ENCODE measurements at regions not wholly inside any gene's neighbourhood (a gene's known extent, or its start where the extent isn't known, plus 50 kb on each side); places are given as distances from the start of the nearest gene placed in this dataset.

DNA sequence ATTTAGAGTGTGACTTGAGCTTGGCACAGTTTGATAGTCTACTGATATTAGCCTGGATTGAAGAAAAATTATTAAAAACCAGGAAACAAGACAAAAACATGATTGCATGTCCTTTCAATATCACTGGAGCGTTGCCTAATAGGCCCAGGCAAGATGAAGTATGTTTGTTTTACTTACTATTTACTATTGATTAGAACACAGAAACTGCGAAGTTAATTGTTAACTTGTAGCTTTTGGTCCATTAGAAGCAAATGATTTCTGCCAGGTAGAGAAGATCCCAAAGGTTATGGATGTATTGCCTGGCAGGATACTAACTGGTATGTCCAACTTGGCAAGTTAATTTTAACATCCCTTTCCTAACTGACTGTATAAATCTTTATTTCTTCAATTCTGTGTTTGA lies 268.9 kb downstream of the ETNK1 start:
- intact Hi-C loops (cut with micrococcal nuclease) = no loop called here

DNA sequence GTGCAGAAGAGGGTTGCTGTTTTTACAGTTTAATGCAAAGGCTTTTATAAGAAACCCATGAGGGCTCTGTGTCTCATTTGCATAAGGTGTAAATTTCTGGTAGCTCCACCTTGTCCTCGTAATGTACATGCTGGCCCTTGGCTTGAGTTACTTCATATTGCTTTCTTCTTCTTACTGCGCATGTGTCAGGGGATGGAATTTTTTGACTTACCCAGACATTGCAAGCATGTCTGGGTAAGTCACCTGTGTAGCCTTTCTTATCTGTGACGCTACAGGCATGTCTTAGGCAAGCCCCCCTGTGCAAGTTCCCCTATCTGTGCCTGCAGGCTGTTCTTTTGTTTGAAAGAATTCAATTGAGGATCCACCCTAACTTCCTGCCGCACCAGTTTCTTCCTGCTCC lies 274.2 kb downstream of the ETNK1 start:
- intact Hi-C loops (cut with micrococcal nuclease) = no loop called here

DNA sequence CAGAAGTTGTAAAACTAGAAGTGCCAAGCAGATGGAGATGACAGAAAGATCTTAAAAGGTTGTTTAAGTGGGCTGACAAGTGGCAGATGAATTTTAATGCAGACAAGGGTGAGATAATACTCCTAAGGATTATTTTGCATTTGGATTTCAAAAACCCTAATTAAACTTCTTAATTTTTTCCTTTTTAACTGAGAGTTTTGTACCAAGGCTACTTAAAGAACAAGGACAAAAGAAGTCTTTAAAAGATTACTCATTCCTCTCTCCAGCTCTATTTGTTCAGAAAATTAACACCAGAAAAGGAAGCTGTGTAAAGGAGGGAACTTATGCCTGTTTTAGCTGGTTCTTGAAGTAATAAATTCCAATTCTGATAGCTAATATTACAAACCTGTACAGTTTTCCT lies 275.4 kb downstream of the ETNK1 start:
- intact Hi-C loops (cut with micrococcal nuclease) = no loop called here

DNA sequence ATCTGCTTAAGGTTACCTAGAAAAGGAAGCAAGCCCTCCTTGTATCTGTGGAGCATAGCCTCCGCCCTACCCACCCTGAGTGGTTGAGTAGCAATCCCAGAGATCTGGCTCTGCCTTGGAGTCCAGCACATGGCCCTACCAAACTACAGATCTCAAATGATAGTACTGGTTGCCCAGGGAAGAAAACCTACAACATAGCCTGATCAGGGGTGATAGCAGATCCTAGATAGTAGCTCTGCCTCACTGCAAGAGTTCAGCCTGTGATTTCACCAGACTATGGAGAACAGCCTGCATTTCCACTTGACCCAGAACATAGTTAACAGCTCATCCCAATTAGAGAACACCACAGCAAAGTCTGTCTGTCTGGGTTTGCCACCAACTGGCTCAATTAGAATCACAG lies 279.5 kb downstream of the ETNK1 start:
- intact Hi-C loops (cut with micrococcal nuclease) = no loop called here

DNA sequence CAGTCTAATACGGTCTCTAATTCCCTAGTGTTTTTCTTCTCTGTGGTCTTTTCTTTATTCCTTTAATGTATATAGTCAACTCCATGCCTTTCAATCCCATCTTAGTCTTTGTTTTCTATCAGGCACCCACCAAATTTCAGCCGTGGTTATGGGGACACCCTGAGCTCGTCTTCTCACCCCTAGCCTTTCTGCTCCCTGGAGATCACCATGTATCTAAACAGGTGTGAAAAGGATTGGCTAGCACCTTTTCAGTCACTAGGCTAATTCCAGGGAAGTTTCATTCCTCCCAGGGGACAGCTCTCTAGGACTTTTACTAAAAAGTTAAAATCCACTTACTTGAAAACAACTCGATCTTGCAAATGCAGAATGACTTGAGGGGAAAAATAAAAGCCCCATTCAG lies 291.3 kb downstream of the ETNK1 start:
- intact Hi-C loops (cut with micrococcal nuclease) = no loop called here

DNA sequence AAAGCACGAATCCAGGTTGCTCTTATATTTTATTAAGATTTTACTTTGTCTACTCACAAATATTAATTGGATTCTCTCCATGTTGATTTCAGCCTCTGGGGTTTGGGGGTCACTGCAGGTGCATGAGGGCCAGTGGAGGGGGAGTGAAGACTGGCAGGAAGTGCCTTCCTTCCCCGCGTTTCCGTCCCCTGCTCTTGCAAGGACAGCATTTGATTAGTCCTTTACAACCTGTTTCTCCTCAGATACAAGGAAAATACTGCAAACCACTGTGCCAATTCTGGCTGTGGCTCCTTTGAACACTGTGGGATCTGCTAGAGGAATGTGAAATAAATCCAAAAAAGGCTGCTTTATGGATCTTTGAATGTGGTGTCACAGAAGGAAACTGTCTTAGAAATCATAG lies 291.8 kb downstream of the ETNK1 start:
- intact Hi-C loops (cut with micrococcal nuclease) = no loop called here

DNA sequence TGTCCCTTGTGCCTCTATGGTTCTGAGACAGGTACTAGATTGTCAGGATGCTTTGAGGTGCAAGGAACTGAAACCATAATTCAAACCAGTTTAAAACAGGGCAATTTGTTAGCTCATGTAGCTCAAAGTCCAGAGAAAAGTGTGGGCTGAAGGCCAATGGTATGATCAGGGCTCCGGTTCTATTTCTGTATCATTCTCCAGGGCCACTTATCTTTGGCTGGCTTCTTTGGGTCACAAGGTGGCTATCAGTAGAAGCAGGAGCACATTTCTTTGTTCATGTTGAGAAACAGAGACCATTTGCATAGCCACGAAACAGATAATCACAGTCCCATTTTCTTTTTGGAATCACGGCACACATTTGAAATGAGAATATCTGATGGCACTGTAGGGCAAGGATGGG lies 294.9 kb downstream of the ETNK1 start:
- intact Hi-C loops (cut with micrococcal nuclease) = no loop called here

DNA sequence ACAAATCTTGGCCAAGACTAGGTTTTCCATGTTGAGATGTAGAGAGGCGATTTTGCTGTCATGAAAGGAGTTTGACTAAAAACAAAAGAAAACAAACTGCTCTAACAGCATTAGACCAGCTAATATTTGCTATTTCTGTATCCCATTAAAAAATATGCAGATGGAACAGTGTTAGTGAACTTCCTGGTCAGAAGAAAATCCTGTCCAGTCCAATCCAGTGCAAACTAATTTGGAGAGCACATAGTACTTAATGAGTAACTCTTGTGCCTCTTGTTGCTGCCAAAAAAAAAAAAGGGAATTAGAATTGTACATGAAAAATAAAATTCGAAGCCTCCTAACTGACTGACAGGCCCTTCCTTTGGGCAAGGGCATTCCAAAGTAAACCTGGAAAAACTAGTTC lies 298.8 kb downstream of the ETNK1 start:
- intact Hi-C loops (cut with micrococcal nuclease) = no loop called here

DNA sequence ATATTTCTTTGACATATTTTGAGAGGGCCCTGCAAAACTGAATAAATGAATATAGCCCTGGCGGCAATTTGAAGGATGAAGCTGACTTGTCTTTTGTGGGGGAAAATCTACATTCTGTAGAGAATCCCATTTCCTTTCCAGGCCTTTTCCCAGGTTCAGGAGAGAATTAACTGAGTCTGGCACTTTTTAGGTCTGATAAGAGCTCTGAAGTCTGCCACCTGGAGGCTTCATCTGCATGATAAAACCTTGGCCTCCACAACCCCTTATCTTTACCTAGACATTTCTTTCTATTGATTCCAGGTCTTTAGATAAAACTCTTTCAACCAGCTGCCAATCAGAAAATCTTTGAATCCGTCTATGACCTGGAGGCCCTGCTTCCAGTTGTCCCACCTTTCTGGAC lies 299.4 kb downstream of the ETNK1 start:
- intact Hi-C loops (cut with micrococcal nuclease) = no loop called here

DNA sequence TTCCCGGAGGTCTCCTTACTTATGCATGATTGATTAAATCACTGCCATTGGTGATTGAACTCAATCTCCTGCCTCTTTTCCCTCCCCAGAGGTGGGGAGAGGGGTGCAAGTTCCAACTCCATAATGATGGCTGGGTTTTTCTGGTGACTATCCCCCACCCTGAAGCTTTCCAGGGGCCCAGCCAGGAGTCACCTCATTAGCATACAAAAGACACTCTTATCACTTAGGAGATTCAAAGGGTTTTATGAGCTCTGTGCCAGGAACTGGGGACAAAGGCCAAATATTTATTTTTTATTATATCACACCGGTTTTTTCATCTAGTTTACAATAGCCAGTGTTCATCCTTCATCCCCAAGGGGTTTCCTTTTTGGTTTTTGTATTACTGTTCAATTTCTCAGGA lies 300.7 kb downstream of the ETNK1 start:
- intact Hi-C loops (cut with micrococcal nuclease) = no loop called here

DNA sequence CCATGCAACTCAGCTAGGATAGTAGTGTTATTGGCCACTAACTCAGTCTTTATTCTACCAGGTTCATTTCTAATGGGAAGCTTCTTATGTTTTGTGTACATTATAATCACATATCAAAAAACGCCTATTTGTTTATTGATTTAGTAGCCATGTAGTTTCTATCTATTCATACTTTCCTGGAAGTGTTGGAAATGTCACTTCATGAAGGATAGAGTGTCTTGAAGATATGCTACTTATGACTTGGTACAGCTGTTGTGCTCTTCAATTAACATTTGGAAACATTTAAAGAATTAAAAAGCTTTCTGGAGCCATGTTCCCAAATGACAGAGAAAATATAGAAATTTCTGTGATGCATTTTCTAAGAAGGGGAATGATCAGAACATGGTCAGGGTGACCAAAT lies 307.5 kb downstream of the ETNK1 start:
- intact Hi-C loops (cut with micrococcal nuclease) = no loop called here

DNA sequence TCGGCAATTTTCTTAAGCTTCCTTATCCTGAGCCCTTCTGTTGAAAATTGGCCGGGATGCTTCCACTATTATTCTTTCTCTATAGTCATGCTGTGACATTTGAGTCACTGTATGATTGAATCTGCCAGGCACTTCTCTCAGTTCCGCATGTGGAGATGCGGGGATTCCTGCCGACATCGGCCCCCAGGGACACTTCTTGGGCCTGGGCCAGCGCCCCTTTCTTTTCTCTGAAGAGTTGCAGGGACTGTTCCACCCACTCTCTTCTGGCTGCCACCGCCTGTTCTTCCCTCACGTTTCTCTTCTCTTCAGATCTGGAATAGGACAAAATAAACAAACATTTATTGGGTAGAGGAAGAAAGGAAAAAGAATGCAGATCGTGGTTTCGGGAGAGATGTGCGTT lies 310.1 kb downstream of the ETNK1 start:
- intact Hi-C loops (cut with micrococcal nuclease) = no loop called here

DNA sequence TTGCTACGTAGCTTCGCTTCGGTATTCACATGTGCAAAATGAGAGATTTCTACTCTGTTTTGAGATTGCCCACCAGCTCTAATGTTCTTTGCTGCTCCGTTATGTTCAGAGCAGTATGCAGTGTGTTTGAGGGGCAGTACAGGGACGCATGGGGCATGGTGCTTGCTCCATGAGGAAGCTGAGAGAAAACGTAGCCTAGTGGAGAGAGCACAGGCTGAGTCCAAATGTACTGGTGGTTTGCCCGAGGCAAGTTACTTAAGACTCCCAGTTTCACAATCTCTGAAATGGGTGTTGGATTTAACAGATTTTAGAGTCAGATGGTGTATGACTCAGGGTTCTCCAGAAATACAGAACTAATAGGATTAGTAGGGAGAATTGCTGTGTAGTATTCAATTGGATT lies 310.5 kb downstream of the ETNK1 start:
- intact Hi-C loops (cut with micrococcal nuclease) = no loop called here

DNA sequence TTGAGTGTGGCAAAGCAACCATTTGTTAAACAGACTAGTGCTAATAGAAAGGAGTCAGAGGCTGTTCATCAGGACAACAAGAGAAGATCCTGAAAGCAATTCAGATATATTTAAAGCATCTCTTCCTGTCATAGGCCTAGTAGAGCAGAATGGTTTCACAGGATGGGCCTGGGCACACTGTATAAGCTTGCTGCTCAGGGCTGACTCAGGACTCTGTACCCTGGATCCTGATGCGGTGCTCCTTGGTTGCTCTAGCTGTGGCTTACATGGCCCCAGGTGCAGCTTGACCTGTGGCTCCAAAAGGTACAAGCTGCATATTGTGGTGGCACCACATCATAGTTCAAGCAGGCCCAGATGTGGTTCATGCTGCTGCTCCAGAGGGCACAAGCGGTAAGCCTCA lies 313.4 kb downstream of the ETNK1 start:
- intact Hi-C loops (cut with micrococcal nuclease) = no loop called here

DNA sequence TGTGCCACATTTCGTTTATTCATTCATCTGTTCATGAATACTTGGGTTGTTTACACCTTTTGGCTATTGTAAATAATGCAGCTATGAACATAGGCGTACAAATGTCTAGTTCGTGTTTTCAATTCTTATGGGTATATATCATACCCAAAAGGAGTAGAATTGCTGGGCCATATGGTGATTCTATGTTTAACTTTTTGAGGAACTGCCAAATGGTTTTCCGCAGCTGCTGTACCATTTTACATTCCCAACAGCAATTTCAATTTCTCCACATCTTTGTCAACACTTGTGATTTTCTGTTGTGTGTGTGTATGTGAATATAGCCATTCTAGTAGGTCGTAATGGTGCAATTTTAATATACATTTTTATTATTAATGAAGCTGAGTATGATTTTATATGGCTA lies 326.2 kb downstream of the ETNK1 start:
- intact Hi-C loops (cut with micrococcal nuclease) = no loop called here

DNA sequence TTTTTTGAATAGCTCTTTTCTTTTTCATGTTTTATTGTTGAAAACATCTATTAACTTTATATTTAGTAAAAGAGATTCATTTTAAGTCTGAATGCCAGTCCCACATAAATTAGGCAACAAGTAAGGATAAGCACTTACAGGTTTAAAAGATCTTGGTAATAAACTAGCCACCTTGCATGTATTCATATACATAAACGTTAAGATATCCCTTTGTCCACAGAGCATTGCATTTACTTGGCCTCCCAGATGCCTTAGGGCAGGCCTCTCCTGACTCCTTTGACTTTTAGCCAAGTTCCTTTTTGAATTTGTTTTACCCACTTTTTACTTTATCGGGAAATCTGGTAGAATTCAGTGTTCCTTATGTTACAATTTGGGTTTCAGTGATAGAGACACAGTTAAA lies 331.7 kb downstream of the ETNK1 start:
- intact Hi-C loops (cut with micrococcal nuclease) = no loop called here

DNA sequence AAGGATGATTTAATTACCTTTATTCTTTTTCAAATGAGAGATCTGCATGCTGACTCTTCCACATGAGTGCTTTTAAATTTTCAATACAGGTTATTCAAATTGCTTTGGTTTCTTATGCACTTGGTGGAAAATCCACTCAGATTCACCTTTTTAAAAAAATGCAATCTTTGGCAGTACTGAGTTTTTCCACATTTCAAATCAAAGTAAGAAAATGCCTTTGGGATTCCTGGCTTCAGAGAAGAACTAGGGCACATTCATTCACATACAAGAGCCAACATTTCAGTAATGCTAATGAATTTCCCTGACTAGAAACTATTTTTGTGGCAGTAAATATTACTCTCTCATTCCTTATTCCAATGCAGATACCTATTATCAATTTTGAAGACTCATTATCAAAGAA lies 342.2 kb downstream of the ETNK1 start:
- intact Hi-C loops (cut with micrococcal nuclease) = no loop called here

DNA sequence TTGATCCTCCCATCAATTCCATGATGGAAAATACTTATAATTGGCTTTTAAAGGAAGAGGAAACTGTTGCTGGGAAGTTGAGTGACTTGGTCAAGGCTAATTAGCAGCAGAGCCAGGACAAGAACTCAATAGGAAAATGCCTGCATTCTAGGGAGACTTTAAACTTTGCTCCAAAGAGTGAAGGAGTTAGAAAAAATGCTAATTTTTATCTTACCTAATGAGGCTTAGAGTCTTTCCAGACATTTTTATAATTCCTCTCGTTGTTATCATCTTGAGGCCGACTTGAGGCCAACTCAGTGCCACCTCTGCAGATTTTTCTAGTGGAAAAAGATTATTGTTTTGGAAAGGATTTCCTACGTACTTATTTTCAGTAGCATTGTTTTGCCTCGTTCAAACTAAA lies 344.6 kb downstream of the ETNK1 start:
- intact Hi-C loops (cut with micrococcal nuclease) = no loop called here

DNA sequence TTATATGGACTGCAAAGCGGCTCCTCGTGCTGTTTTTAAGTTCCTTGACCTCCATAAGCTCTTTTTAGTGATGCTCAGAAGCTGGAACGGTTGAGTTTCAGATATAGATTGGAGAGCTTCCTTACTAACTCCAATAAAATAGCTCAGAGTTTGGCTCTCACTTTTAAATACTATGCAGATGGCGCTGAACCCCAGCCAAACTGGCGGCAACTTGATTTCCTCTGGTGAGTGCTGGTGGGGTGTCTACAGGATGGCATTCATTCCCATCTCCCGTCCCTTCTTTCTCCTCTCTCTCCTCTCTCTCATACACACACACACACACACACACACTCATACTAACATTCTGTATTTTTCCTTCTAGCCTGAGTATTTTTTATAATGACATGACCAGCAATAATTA lies 346.3 kb downstream of the ETNK1 start:
- intact Hi-C loops (cut with micrococcal nuclease) = no loop called here

DNA sequence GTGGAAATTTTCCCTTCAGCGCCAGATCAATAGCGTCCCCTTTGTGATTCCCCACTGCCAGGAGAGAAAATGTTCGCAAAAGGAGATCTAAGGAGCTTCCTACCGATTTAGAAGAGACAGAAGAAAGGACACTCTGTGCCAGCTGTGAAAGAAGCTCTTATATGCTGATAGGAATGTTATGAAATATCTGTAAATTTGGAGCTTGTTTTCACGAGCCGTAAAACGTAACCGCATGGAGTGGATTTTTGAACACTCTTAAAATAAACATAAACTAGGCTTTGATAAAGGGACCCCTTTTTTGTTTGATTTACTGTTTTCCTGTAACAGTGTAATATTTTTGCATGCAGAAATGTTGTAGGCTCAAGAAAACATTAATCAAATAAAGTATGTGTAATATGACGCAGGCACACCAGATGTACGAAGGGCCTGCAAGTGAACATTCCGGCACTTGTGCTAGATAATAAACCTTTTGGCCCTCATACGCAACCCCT lies 346.8 kb downstream of the ETNK1 start:
- intact Hi-C loops (cut with micrococcal nuclease) = no loop called here

DNA sequence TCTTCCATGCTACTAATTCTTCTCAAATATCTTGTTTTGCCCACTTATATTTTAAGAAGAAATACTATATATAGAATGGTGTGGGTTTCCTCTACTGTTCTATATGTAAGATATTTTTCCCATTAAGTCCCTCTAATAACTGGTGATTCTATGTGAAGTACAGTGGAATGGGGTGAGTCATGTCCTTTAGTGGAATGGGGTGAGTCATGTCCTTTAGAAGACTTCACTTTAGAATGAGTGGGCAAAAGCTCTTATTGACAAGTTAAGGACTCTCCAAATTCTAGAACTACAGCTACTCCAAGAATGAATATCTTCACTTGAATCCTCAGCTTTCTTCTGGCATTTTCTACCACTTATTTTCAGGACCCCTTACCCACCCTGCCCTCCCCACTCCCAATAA lies 349.9 kb downstream of the ETNK1 start:
- intact Hi-C loops (cut with micrococcal nuclease) = no loop called here

DNA sequence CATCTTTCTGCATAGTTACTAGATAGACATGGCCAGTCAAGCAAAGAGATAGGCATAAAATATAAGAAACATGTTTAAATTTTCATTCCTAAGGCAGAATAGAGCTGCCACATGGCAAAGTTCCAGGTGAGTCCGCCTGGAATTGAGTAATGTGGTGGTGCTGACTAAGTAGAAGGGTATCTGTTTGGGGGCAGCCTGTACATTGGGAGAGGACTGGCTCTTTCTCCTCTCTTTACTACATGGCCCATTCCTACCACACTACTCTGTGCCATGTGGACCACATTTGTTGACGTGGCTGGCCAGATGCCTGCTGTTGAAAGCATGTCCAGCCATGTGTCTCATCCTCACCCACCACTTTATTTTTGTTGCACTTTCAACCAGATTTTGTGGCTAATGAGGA lies 354.0 kb downstream of the ETNK1 start:
- intact Hi-C loops (cut with micrococcal nuclease) = no loop called here

DNA sequence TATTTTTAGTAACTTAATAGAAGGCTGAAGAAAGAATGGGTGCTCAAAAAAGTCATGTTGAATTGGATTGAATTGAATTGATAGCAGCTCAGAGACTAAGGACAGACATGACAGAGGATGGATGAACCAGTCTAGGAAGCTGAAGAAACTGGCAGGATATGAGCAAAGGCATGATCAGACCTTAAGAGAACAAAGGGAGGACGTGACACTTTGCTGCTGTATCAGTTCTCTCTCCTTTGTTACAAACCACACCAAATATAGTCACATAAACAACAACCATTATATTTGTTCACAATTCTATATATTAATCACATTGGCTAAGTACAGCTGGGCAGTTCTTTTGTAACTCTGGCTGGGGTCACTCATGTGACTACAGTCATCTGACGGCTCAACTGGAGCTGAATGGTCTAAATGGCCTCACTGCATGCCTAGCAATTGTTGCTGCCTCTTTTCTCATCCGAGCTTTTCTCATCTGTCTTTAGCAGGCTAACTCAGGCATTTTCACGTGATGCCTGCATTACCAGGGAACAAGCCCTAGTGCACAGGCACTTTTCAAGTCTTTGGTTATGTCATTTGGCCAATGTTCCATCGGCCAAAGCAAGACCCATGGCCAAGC lies 355.0 kb downstream of the ETNK1 start:
- intact Hi-C loops (cut with micrococcal nuclease) = no loop called here

DNA sequence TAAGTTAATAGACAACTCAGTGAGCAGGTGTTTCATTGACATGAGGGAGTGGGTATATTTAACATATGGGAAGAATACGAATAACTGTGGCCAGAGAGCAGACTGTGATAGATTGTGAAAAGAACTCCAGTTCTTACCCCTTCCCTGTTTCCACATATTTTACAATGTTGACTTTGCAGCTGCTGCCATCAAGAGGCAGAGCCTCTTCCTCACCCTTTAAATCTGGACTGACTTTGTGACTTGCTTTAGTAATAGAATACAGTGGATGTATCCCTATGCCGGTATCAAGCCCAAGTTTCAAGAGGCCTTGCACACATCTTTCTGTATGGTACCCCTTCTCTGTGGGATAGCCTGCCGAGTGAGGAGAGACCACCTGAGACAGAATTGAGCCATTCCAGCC lies 356.7 kb downstream of the ETNK1 start:
- intact Hi-C loops (cut with micrococcal nuclease) = no loop called here
